Central memory CD4-positive, alpha-beta T cell (primary cell): ENCODE measurements at regions not wholly inside any gene's neighbourhood (a gene's known extent, or its start where the extent isn't known, plus 50 kb on each side); places are given as distances from the start of the nearest gene placed in this dataset.
"Not testable (repeated sequence)": the region's sequence is repeated elsewhere in the genome, so short reads cannot be mapped to it uniquely, and the experiment has no call there.

Experiments used
- DNase-seq: peaks from one replicate; pipeline ENCODE4 v3.0.0; 2022

GRCh38 chr3:127520993-127521392, 69.5 kb downstream of the TPRA1 start:
- no peak for DNase-seq

- no peak for DNase-seq
These were observed 72.0 kb downstream of the TPRA1 start for GRCh38 chr3:127518456-127519081.

- no peak for DNase-seq
These were observed 78.3 kb downstream of the TPRA1 start for GRCh38 chr3:127512256-127512655.

- no peak for DNase-seq
These were observed 89.4 kb downstream of the TPRA1 start for GRCh38 chr3:127501177-127501576.

- no peak for DNase-seq
These were observed 92.9 kb downstream of the TPRA1 start for GRCh38 chr3:127497676-127498075.

GRCh38 chr3:127497166-127497565, 93.4 kb downstream of the TPRA1 start:
- DNase-seq: no peak

- no peak for DNase-seq
These were observed 94.5 kb downstream of the TPRA1 start for GRCh38 chr3:127495821-127496655.

GRCh38 chr3:127493924-127494646, 96.4 kb downstream of the TPRA1 start:
- DNase-seq: no peak

GRCh38 chr3:127492426-127492825, 98.1 kb downstream of the TPRA1 start:
- DNase-seq: no peak

- no peak for DNase-seq
These were observed 98.6 kb downstream of the TPRA1 start for GRCh38 chr3:127491909-127492308.

GRCh38 chr3:127491323-127491722, 99.2 kb downstream of the TPRA1 start:
- no peak for DNase-seq

GRCh38 chr3:127491024-127491305, 99.6 kb downstream of the TPRA1 start:
- DNase-seq: not testable (repeated sequence)

- no peak for DNase-seq
These were observed 100.1 kb downstream of the TPRA1 start for GRCh38 chr3:127490271-127491023.

GRCh38 chr3:127489357-127489756, 101.2 kb downstream of the TPRA1 start:
- DNase-seq: no peak

GRCh38 chr3:127488740-127489139, 101.8 kb downstream of the TPRA1 start:
- no peak for DNase-seq

- DNase-seq: no peak
These were observed 102.3 kb downstream of the TPRA1 start for GRCh38 chr3:127488141-127488672.

- no peak for DNase-seq
These were observed 103.3 kb downstream of the TPRA1 start for GRCh38 chr3:127487196-127487595.

- no peak for DNase-seq
These were observed 104.1 kb downstream of the TPRA1 start for GRCh38 chr3:127486321-127486944.

- no peak for DNase-seq
These were observed 105.0 kb downstream of the TPRA1 start for GRCh38 chr3:127485396-127486170.

- no peak for DNase-seq
These were observed 105.7 kb downstream of the TPRA1 start for GRCh38 chr3:127484601-127485388.
